Liver (tissue), 8 donors: ENCODE measurements at regions not wholly inside any gene's neighbourhood (a gene's known extent, or its start where the extent isn't known, plus 50 kb on each side); places are given as distances from the start of the nearest gene placed in this dataset.
"Not testable (repeated sequence)": the region's sequence is repeated elsewhere in the genome, so short reads cannot be mapped to it uniquely, and the experiment has no call there.

Source experiments
- DNase-seq: peaks from one replicate; pipeline ENCODE4 v3.0.0-alpha.2; 2017; ENCODE audit warnings: low spot score
- H3K27ac ChIP-seq, 2 donors: one replicate each; pipeline ENCODE4 v1.7.0; 2013; ENCODE audit warnings: inconsistent platforms in 2 of 2, low read length in 2 of 2, control low read depth in 1 of 2, low read depth in 1 of 2, mild to moderate bottlenecking in 1 of 2
- H3K27me3 ChIP-seq, 4 donors: one replicate each; pipeline versions ENCODE4 v1.6.1 to v1.7.0; 2013; ENCODE audit warnings: low read length in 3 of 4, inconsistent platforms in 1 of 4, mild to moderate bottlenecking in 1 of 4, moderate library complexity in 1 of 4; ENCODE audit not compliant: control insufficient read depth in 4 of 4, insufficient read depth in 4 of 4
- H3K36me3 ChIP-seq, 4 donors: one replicate each; pipeline versions ENCODE4 v1.6.1 to v1.7.0; 2013; ENCODE audit warnings: low read length in 3 of 4, mild to moderate bottlenecking in 3 of 4, low read depth in 1 of 4, moderate library complexity in 1 of 4; ENCODE audit not compliant: control insufficient read depth in 4 of 4, insufficient read depth in 3 of 4
- H3K4me1 ChIP-seq, 4 donors: one replicate each; pipeline versions ENCODE4 v1.6.1 to v1.7.0; 2013; ENCODE audit warnings: low read length in 3 of 4, mild to moderate bottlenecking in 3 of 4, moderate library complexity in 1 of 4; ENCODE audit not compliant: control insufficient read depth in 4 of 4, insufficient read depth in 4 of 4
- H3K4me3 ChIP-seq, 3 donors: one replicate each; pipeline versions ENCODE4 v1.6.1 to v1.7.0; 2013; ENCODE audit warnings: low read length in 3 of 3, control low read depth in 1 of 3, low read depth in 1 of 3, mild to moderate bottlenecking in 1 of 3
- H3K9ac ChIP-seq, 2 donors: one replicate each; pipeline ENCODE4 v1.7.0; 2013; ENCODE audit warnings: low read length in 2 of 2, mild to moderate bottlenecking in 2 of 2, moderate library complexity in 2 of 2, control low read depth in 1 of 2, low read depth in 1 of 2
- H3K9me3 ChIP-seq, 4 donors: one replicate each; pipeline versions ENCODE4 v1.6.1 to v1.7.0; 2013; ENCODE audit warnings: low read length in 3 of 4; ENCODE audit not compliant: control insufficient read depth in 4 of 4
- EGR1 ChIP-seq, 2 donors: IDR thresholded peaks; 2 replicates each; pipeline ENCODE4 v1.6.1; 2016 to 2018; ENCODE audit warnings: antibody characterized with exemption in 2 of 2, low read depth in 2 of 2
- FOXA2 ChIP-seq: IDR thresholded peaks from 2 replicates; pipeline ENCODE4 v1.6.1; 2016; ENCODE audit warnings: antibody characterized with exemption
- HNF4A ChIP-seq, 2 donors: conservative IDR thresholded peaks; 2 replicates each; pipeline ENCODE4 v1.6.1; 2016; ENCODE audit warnings: antibody characterized with exemption in 2 of 2, mild to moderate bottlenecking in 2 of 2
- HNF4G ChIP-seq: IDR thresholded peaks from 2 replicates; pipeline ENCODE4 v1.6.1; 2016; ENCODE audit warnings: antibody characterized with exemption
- JUND ChIP-seq, 2 donors: IDR thresholded peaks; 2 replicates each; pipeline ENCODE4 v1.6.1; 2016; ENCODE audit warnings: antibody characterized with exemption in 2 of 2
- MAX ChIP-seq: IDR thresholded peaks from 2 replicates; pipeline ENCODE4 v1.6.1; 2016; ENCODE audit warnings: antibody characterized with exemption
- REST ChIP-seq: IDR thresholded peaks from 2 replicates; pipeline ENCODE4 v1.6.1; 2016; ENCODE audit warnings: antibody characterized with exemption, mild to moderate bottlenecking
- RXRA ChIP-seq, 2 donors: IDR thresholded peaks; 2 replicates each; pipeline ENCODE4 v1.6.1; 2017 to 2018; ENCODE audit warnings: antibody characterized with exemption in 2 of 2, mild to moderate bottlenecking in 1 of 2
- SP1 ChIP-seq: IDR thresholded peaks from 2 replicates; pipeline ENCODE4 v1.6.1; 2018; ENCODE audit warnings: antibody characterized with exemption, mild to moderate bottlenecking
- TAF1 ChIP-seq: conservative IDR thresholded peaks from 2 replicates; pipeline ENCODE4 v1.6.1; 2016; ENCODE audit warnings: antibody characterized with exemption, mild to moderate bottlenecking
- YY1 ChIP-seq: IDR thresholded peaks from 2 replicates; pipeline ENCODE4 v1.6.1; 2016; ENCODE audit warnings: antibody characterized with exemption, mild to moderate bottlenecking
- ZBTB33 ChIP-seq: IDR thresholded peaks from 2 replicates; pipeline ENCODE4 v1.6.1; 2016; ENCODE audit warnings: antibody characterized with exemption
- WGBS: extraction: QIAGEN DNeasy Blood & Tissue Kit; methylation state at CpG from one replicate; pipeline ENCODE4 v1.1.7; 2013; 5-methylcytosine and 5-hydroxymethylcytosine counted together
- TF ChIP-seq, protein P1 (sequence below): fragments of 150-350 bp; IDR thresholded peaks from 2 replicates; pipeline ENCODE4 v1.5.1; 2017; ENCODE audit warnings: improper control_type of control experiment, low read depth, low read length; ENCODE audit not compliant: missing input control
- donor health status: healthy.
- donor health status: healthy.
- donor health status: healthy.
- donor health status: healthy.
- donor health status: healthy.

DNA sequence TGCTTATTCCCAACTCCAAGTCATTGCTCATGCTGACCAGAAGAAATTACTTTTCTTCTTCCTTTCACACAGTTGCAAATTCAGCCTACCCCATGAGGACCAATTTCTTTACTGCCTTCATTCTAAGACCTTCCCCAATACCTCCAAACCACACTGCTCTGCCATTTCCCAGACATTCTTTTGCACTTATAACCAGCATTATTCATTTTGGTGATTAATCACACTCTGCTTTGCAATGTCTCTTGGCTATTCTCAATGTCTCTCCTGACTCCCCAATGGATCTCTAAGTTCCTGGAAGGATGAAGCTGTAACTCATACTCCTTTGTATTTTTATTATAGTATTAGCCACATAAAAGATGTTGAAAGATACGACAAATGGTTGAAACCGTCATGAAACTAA lies 105.7 kb upstream of the RANBP3L start:
- H3K9ac ChIP-seq = no peak overlapping the region
- H3K4me1 ChIP-seq = peaks cover 8 to 25% (median 12%) of the 10 kb centered on the region in 4 donors
- H3K27ac ChIP-seq = no peak overlapping the region
- no peak for TF ChIP-seq FOXA2
- no peak for TF ChIP-seq JUND (IDR thresholded peaks at IDR 0.05)
- TF ChIP-seq SP1 = no peak
- TF ChIP-seq MAX = no peak
- no peak for TF ChIP-seq RXRA (IDR thresholded peaks at IDR 0.05)
- TF ChIP-seq HNF4A (conservative IDR thresholded peaks at IDR 0.05) = no peak
- TF ChIP-seq YY1 = no peak
- no peak for TF ChIP-seq EGR1 (IDR thresholded peaks at IDR 0.05; ENCODE audit: low read depth in 2 of 2)
- TF ChIP-seq HNF4G = no peak
- no peak for TF ChIP-seq ZBTB33
- TF ChIP-seq TAF1 = no peak
- TF ChIP-seq, protein P1, sequence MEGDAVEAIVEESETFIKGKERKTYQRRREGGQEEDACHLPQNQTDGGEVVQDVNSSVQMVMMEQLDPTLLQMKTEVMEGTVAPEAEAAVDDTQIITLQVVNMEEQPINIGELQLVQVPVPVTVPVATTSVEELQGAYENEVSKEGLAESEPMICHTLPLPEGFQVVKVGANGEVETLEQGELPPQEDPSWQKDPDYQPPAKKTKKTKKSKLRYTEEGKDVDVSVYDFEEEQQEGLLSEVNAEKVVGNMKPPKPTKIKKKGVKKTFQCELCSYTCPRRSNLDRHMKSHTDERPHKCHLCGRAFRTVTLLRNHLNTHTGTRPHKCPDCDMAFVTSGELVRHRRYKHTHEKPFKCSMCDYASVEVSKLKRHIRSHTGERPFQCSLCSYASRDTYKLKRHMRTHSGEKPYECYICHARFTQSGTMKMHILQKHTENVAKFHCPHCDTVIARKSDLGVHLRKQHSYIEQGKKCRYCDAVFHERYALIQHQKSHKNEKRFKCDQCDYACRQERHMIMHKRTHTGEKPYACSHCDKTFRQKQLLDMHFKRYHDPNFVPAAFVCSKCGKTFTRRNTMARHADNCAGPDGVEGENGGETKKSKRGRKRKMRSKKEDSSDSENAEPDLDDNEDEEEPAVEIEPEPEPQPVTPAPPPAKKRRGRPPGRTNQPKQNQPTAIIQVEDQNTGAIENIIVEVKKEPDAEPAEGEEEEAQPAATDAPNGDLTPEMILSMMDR = no peak
- no peak for TF ChIP-seq REST
- no peaks in the 10 kb centered on the region for H3K27me3 ChIP-seq
- H3K36me3 ChIP-seq = no peaks in the 10 kb centered on the region
- DNase-seq = no peak
- H3K4me3 ChIP-seq = no peak overlapping the region
- no peaks in the 10 kb centered on the region for H3K9me3 ChIP-seq
- 90% methylated on average over 2 of the region's 2 CpGs for WGBS

- H3K27ac ChIP-seq, H3K4me1 ChIP-seq, H3K9ac ChIP-seq, H3K4me3 ChIP-seq, H3K36me3 ChIP-seq, DNase-seq, H3K9me3 ChIP-seq, H3K27me3 ChIP-seq: not testable (repeated sequence)
Observed at GRCh38 chr5:36409711-36410110, 108.0 kb upstream of the RANBP3L start.

- H3K9ac ChIP-seq, DNase-seq, H3K27me3 ChIP-seq, H3K4me3 ChIP-seq, H3K4me1 ChIP-seq, H3K9me3 ChIP-seq, H3K27ac ChIP-seq, H3K36me3 ChIP-seq: not testable (repeated sequence)
- 90% methylated on average over 2 of the region's 2 CpGs for WGBS
Observed at GRCh38 chr5:36410672-36411071, 109.0 kb upstream of the RANBP3L start.
